GM19468 (cell line): ENCODE measurements at regions not wholly inside any gene's neighbourhood (a gene's known extent, or its start where the extent isn't known, plus 50 kb on each side); places are given as distances from the start of the nearest gene placed in this dataset.
"Not testable (repeated sequence)": the region's sequence is repeated elsewhere in the genome, so short reads cannot be mapped to it uniquely, and the experiment has no call there.

Experiments used
- ATAC-seq: cut with Tn5 transposase; IDR thresholded peaks from one replicate; pipeline ENCODE4 v1.9.1; 2021; ENCODE audit warnings: mild to moderate bottlenecking, moderate library complexity, moderate number of reproducible peaks; ENCODE audit not compliant: unreplicated experiment; ENCODE audit errors: extremely low read depth

- ATAC-seq: no peak
These were observed 53.1 kb upstream of the HMCN1 start for GRCh38 chr1:185681034-185681633.

DNA sequence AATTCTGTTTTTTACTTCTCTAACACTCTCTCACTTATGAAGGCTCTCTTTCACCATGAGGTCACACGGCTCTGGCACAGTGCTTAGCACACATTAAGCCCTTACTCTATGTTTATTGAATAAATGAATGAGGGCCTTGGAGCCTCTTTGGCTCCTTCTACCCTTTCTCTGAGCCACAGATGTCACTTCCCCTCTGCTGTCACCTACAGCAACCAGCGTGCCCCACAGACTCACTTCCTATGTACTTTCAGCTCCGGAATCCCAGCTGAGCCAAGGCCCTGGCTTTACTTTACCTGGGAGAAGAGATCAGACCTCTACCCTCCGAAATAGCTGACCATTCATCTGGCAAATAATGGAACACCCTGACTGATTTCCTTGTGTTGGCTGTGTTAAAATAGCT, 53.7 kb upstream of the HMCN1 start:
- ATAC-seq: no peak

DNA sequence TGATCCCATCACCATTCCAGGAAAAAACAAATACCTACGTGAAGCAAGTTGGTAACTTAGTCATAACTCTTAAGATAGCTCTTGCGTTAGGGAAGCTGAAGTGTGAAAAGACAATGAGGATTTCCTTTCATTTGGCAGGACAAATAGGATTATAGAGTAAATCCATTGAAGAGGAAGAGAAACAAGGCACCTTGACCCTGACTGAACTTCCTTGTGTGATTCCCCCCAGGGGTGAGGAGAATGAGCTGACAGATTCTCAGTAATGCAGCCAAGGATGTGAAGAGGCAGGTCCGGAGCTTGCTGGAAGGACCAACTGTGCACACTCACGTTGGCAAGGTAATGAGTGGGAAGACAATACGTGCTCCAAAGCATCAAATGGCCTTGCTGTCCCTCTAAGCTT, 55.0 kb upstream of the HMCN1 start:
- ATAC-seq: no peak

- no peak for ATAC-seq
These were observed 57.2 kb upstream of the HMCN1 start for GRCh38 chr1:185676969-185677368.

GRCh38 chr1:185674201-185674600, 60.0 kb upstream of the HMCN1 start:
- peak; percentile 35 for ATAC-seq

GRCh38 chr1:185672719-185673360, 61.4 kb upstream of the HMCN1 start:
- no peak for ATAC-seq

DNA sequence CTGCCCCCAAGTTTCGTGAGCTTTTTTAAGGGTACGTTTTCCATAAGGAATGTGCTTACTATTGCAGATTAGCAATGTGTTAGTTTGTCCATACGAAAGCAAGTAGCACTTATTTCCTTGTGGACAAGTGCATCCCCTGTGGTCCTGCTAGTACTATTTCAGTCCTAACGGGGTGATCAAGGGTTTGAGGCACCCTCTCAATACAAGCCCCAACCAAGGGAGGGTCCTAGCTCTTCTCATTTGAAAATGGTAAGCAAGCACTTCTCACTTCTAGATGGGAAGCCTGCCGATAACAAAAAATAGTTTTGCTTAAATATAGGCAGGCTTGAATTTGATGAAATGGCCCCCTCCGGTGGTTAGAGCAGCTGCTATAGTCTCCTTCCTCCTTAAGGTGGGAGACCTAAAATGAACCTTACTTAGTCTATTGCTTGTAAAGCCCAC, 64.0 kb upstream of the HMCN1 start:
- peak; percentile 50 for ATAC-seq

DNA sequence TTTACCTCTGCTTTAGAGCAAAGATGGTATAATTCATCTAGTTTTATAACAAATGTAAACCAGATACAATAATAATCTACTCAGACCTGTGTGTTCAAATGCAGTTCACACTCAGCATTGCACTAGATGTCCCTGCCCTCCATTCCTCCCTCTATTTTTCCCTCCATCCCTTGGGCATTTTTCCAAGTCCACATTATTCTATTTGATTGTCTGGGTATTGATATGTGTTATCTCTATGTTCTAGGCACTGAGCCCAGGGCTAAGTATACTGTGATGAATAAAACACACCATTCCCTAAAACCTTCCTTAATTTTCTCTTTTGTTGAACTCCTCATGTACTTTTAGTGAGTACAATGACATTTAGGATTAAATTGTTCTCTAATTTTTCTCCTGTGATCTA, 66.2 kb upstream of the HMCN1 start:
- ATAC-seq: no peak

GRCh38 chr1:185666582-185666981, 67.6 kb upstream of the HMCN1 start:
- no peak for ATAC-seq

DNA sequence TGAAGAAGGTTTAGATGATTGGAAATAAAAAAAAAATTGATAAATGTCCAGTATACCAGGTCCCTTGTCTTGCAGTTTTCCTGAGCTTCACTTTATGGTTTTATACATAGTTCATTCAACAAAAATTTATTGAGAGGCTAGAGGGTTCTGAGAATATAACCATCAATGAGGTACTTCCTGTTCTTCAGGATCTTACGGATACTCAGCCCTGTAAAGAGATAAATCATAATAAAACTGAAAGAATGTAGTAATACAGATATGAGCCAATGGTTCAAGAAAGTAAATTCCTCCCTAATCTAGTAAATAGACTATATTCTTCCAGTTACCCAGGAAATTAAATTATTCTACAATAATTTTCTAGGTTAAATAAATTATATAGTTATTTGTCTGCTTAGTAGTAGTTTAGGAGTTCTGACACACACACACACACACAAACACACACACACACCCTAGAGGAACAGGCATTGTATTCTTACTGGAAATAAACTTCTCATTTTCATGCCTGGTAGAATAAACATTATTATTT, 70.4 kb upstream of the HMCN1 start:
- ATAC-seq: no peak

DNA sequence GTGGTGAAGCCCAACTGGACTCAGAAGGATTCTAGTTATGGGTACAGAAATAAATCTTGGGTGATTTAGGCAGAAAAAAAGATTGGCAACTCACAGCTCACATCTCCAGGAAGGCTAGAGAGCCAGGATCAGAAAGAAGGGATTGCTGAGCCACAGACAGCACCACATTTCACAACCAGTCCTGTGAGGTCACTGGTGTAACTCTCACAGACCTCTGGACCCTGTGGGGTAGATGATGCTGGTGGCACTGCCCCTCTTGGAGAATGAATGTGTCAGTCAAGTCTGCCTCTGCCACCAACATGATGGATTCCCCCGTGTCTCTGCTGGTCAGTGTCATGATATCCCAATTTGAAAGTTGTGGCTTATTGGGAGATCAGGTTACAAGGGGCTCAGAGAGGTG, 70.9 kb upstream of the HMCN1 start:
- no peak for ATAC-seq

- ATAC-seq: no peak
These were observed 72.2 kb upstream of the HMCN1 start for GRCh38 chr1:185661971-185662370.

- ATAC-seq: no peak
These were observed 77.5 kb upstream of the HMCN1 start for GRCh38 chr1:185656663-185657062.

GRCh38 chr1:185654952-185655314, 79.3 kb upstream of the HMCN1 start:
- ATAC-seq: no peak

DNA sequence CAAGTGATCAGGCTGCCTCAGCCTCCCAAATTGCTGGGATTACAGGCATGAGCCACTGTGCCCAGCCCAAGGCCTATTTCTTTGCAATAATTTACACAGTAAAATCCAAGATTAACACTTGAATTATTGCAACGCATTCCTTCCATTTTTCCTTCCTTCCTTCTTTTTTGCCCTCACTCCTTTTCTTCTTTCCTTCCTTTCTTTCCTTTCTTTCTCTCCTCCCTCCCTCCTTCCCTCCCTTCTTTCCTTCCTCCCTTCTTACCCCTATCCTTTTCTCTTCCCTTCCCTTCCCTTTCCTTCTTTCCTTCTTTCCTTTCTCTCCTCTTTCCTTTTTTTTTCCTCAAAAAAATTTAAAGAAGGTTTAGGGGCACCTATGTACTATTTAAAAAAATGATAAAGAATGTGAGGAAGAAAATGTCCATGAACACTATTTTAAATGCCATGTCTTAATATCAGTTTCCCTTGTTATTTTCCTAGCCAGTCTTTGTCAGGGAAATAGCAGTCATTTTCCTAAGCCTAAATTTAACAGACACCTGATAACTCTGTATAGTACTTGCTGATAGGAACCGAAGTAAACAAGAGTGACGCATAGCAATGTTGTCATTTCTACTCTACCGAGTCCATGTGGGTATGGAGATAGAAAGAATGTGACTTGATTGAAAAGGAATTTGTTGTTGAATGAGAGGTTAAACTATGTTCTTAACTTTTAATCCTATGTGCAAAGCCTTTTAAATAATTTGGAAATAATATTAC, 79.8 kb upstream of the HMCN1 start:
- no peak for ATAC-seq

GRCh38 chr1:185653615-185654014, 80.6 kb upstream of the HMCN1 start:
- ATAC-seq: no peak

DNA sequence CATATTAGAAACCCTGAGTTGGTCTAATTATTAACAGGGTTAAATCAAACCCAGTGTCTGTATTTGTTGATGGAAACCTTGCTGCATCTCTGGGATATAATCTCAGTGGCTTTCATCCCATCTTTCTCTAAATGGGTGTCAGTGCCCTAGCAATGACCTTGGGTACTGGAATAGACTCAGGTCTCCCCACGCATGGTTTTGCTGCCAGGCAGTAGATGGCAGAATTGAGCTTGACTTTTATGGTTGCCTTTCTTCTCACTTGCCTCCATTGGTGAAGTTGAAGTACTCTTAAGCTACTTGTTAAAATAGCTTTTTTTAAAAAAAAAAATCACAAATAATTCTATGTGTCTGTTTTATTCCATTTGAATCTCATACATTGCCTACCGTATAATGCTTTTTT, 81.8 kb upstream of the HMCN1 start:
- ATAC-seq: no peak

DNA sequence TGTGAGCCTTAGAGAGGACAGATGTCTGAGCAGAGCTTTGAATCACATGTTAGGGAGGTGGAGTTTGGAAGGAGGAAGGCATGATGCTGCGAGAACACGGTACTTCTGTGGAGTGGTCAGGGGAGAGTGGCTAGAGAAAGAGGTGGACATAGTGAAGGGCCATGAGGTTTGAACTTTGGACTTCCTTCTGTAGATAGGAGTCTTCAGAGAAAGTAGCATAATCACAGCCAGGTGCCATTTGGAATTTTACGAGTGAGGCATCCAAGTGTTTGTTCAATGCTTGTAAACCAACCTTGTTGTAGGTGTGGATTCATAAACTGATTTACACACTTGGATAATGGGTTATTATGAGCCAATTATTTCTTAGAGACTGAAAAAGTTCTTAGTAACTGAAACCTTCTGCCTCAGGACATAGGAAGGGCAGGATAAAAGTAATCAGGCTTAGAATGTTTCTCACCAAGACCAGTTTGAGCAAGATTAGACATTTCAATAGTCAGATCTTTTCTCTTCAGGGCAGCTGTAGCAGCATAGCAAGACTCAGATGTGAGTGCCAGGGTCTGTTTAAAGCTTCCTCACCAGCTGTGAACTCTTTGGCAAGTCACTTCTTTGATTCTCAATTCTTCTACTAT, 83.5 kb upstream of the HMCN1 start:
- no peak for ATAC-seq

DNA sequence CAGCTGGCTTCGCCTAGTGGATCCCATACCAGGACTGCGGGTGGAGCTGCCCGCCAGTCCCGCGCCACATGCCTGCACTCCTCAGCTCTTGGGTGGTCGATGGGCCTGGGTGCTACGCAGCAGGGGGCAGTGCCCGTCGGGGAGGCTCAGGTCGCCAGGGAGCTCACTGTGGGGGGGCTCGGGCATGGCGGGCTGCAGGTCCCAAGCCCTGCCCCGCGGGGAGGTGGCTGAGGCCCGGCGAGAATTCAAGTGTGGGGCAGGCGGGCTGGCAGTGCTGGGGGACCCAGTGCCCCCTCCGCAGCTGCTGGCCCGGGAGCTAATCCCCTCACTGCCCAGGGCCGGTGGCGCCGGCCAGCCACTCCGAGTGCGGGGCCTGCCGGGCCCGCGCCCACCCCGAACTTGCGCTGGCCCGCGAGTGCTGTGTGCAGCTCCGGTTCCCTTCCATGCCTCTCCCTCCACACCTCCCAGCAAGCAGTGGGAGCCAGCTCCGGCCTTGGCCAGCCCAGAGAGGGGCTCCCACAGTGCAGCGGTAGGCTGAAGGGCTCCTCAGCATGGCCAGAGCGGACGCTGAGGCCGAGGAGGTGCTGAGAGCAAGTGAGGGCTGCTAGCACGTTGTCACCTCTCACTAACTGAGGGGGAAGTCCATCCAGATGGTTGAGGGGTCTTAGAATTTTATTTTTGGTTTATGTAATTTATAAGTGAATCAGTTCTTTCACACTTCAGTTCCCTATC, 85.2 kb upstream of the HMCN1 start:
- ATAC-seq: no peak

DNA sequence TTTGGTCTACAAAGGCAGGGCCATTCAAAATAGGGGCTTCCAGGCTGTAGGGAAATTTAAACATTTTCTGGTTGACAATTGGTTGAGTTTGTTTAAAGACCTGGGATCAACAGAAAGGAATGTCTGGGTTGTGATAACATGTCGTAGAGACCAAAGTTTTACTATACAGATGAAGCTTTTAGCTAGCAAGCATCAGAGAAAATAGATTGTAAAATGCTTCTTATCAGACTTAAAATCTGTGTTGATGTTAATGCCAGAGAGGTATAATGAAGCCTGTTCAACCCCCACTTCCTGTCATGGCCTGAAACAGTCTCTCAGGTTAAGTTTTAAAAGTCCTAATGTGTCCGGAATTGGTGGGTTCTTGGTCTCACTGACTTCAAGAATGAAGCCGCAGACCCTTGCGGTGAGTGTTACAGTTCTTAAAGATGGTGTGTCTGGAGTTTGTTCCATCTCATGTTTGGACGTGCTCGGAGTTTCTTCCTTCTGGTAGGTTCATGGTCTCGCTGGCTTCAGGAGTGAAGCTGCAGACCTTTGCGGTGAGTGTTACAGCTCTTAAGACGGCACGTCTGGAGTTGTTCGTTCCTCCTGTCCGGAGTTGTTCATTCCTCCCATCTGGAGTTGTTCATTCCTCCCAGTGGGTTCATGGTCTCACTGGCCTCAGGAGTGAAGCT, 86.5 kb upstream of the HMCN1 start:
- ATAC-seq: not testable (repeated sequence)
